PC-3 (cell line): ENCODE measurements at regions not wholly inside any gene's neighbourhood (a gene's known extent, or its start where the extent isn't known, plus 50 kb on each side); places are given as distances from the start of the nearest gene placed in this dataset.

ENCODE experiments used
- ATAC-seq: fragments of 200-7000 bp; cut with Tn5 transposase; 2 replicates; pipeline ENCODE4 v1.9.1; 2020; ENCODE audit warnings: mild to moderate bottlenecking, moderate library complexity
- BruUV-seq: library from RNA; stranded (reverse); fragments of 400-500 nt; replicated peaks from 2 replicates; lab custom pipeline; 2021; lab: Mats Ljungman, UMichigan
- CTCF ChIA-PET: fragments of 300-600 bp; sonication (Branson Sonifier 250); formaldehyde crosslinking; loops from one replicate; lab custom pipeline; 2022; ENCODE audit warnings: antibody characterized with exemption; lab: Charles Lee
- POLR2A ChIA-PET: fragments of 300-600 bp; sonication (Branson Sonifier 250); formaldehyde crosslinking; loops from one replicate; lab custom pipeline; 2022; ENCODE audit warnings: antibody characterized with exemption; ENCODE audit not compliant: unreplicated experiment; lab: Charles Lee
- DNase-seq: peaks from one replicate; pipeline ENCODE4 v3.0.0-alpha.2; 2015
- H2AFZ ChIP-seq: fragments of 300-600 bp; sonication (generic); 2 replicates; pipeline ENCODE4 v1.6.0; 2016; ENCODE audit warnings: antibody characterized with exemption, low read length
- H3F3A ChIP-seq: fragments of 300-600 bp; sonication (generic); one replicate; pipeline ENCODE4 v1.6.0; 2017; ENCODE audit warnings: antibody characterized with exemption, low read length, control low read depth, mild to moderate bottlenecking; ENCODE audit not compliant: unreplicated experiment
- H3K27ac ChIP-seq: fragments of 300-600 bp; sonication (generic); 2 replicates; pipeline ENCODE4 v1.5.1; 2016; ENCODE audit warnings: mild to moderate bottlenecking, low read length
- H3K27me3 ChIP-seq: fragments of 300-600 bp; sonication (generic); 2 replicates; pipeline ENCODE4 v1.6.1; 2016; ENCODE audit warnings: low read length, mixed read lengths
- H3K36me3 ChIP-seq: fragments of 300-600 bp; sonication (generic); 2 replicates; pipeline ENCODE4 v1.6.1; 2016; ENCODE audit warnings: low read depth, mixed run types, low read length, mixed read lengths
- H3K4me1 ChIP-seq: fragments of 300-600 bp; sonication (generic); 2 replicates; pipeline ENCODE4 v1.5.1; 2016; ENCODE audit warnings: low read length; ENCODE audit not compliant: insufficient read depth
- H3K4me2 ChIP-seq: fragments of 300-600 bp; sonication (generic); 2 replicates; pipeline ENCODE4 v1.6.0; 2016; ENCODE audit warnings: low read length
- H3K4me3 ChIP-seq: fragments of 300-600 bp; sonication (generic); 2 replicates; pipeline ENCODE4 v1.5.1; 2016; ENCODE audit warnings: mild to moderate bottlenecking, low read length, mixed read lengths
- H3K79me2 ChIP-seq: fragments of 300-600 bp; sonication (generic); 2 replicates; pipeline ENCODE4 v1.6.1; 2017; ENCODE audit warnings: low read length, mixed read lengths
- H3K9ac ChIP-seq: fragments of 300-600 bp; sonication (generic); 2 replicates; pipeline ENCODE4 v1.6.0; 2016; ENCODE audit warnings: mild to moderate bottlenecking, low read length
- H3K9me2 ChIP-seq: fragments of 300-600 bp; sonication (generic); replicated peaks from 2 replicates; pipeline ENCODE4 v1.6.1; 2016; ENCODE audit warnings: mixed run types, low read length, mixed read lengths
- H3K9me3 ChIP-seq: fragments of 300-600 bp; sonication (generic); 2 replicates; pipeline ENCODE4 v1.6.1; 2016; ENCODE audit warnings: low read length, mixed read lengths
- H4K20me1 ChIP-seq: fragments of 300-600 bp; sonication (generic); 2 replicates; pipeline ENCODE4 v1.6.1; 2016; ENCODE audit warnings: low read length, mixed read lengths
- CTCF ChIP-seq: fragments of 300-600 bp; sonication (generic); conservative IDR thresholded peaks from 2 replicates; pipeline ENCODE4 v1.5.1; 2017; ENCODE audit warnings: antibody characterized with exemption, low read depth, mild to moderate bottlenecking, low read length
- EZH2 ChIP-seq: fragments of 300-600 bp; sonication (generic); IDR thresholded peaks from one replicate; pipeline ENCODE4 v1.6.1; 2017; ENCODE audit warnings: antibody characterized with exemption, mild to moderate bottlenecking, low read length; ENCODE audit not compliant: unreplicated experiment
- EZH2phosphoT487 ChIP-seq: fragments of 300-600 bp; sonication (generic); IDR thresholded peaks from 2 replicates; pipeline ENCODE4 v1.6.1; 2018; ENCODE audit warnings: mild to moderate bottlenecking, antibody characterized with exemption, low read length, borderline replicate concordance
- intact Hi-C: fragments of 100-400 bp; cut with micrococcal nuclease; formaldehyde crosslinking; loops from 2 replicates; pipeline ENCODE4 v1.9.0; 2023

DNA sequence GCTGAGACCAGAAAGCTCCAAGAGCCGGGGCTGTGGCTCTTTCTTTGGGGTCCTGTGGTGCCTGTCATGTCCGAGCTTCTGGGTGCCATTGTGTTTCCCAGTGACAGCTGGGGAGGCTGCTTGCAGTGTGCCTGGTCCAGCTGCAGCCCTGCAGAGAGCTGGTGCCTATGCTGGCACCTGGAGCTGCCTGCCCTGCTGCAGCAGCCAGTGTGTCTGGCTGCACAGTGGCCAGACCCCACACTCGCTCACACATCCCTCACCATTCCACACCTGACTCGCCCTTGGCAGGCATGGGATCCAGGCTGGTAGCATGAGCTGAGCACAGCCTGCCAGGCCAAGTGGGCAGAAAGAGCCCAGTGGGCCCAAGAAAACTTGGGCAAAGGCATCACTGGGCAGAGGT is 635.1 kb upstream of the SEMA3D start:
- Histone ChIP-seq H3K9me3 (no peaks in the 10 kb centered on the region), H2AFZ (no peak overlapping the region), H3K79me2 (no peaks in the 10 kb centered on the region), H3K36me3 (no peaks in the 10 kb centered on the region), H3K4me3 (no peak overlapping the region), H3K9ac (no peak overlapping the region), H4K20me1 (no peaks in the 10 kb centered on the region), H3K27ac (no peak overlapping the region), H3F3A (no peaks in the 10 kb centered on the region), H3K4me2 (no peak overlapping the region), H3K9me2 (no peaks in the 10 kb centered on the region), H3K27me3 (no peaks in the 10 kb centered on the region), H3K4me1 (no peaks in the 10 kb centered on the region)
- POLR2A ChIA-PET: no interaction called here
- intact Hi-C loops: no loop called here
- CTCF ChIA-PET: no interaction called here
- DNase-seq: no peak
- no peak for ATAC-seq
- TF ChIP-seq CTCF (no peak), EZH2 (no peak), EZH2phosphoT487 (no peak)
- no TSS peak for BruUV-seq

DNA sequence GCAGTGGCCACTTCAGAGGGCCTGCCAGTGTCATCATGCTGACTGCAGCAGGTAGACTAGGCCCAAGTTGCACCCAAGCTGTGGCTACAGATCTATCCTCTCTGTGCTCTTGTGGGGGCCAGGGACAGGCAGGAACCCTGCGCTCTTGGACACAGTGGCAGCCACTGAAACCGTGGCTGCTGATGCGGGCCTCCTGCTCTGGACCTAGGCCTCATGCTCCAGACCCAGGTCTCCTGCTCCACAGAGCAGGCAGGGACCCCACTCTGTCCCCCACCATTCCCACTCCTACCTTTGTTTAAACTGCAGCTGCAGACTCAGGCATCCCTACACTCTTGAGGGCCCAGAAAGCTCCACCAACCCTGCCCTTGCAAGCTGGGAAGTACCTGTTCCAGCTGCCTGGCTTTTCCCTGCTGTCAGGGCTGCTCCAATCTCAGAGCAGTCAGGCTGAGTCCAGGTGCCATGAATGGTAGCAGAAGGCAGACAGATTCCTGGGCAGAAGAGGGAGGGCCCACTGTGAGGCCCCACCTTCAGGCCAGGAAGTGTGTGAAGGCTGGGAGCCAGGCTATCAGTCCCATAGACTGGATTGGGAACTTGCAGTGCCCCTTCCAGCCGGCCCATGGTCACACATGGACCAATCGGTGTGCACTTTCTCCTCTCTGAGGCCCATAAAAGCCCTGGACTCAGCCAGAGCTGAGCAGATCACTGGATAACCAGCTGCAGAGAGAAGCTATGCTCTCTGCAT is 634.0 kb upstream of the SEMA3D start:
- TF ChIP-seq EZH2 (no peak), EZH2phosphoT487 (no peak), CTCF (no peak)
- no peak for ATAC-seq
- H3F3A ChIP-seq: no peaks in the 10 kb centered on the region
- H3K79me2 ChIP-seq: no peaks in the 10 kb centered on the region
- ChIA-PET CTCF (interaction anchor here (0.6 kb wide), 1 partner anchor 791 kb away, joined by 4 read pairs; no protein-coding TSS in a partner anchor), POLR2A (no interaction called here)
- H3K9me2 ChIP-seq: no peaks in the 10 kb centered on the region
- H3K27ac ChIP-seq: no peak overlapping the region
- intact Hi-C loops: no loop called here
- DNase-seq: no peak
- no peaks in the 10 kb centered on the region for H3K36me3 ChIP-seq
- H3K4me2 ChIP-seq: no peak overlapping the region
- no TSS peak for BruUV-seq
- H3K4me3 ChIP-seq: no peak overlapping the region
- no peak overlapping the region for H3K9ac ChIP-seq
- H3K27me3 ChIP-seq: no peaks in the 10 kb centered on the region
- H3K4me1 ChIP-seq: no peaks in the 10 kb centered on the region
- no peaks in the 10 kb centered on the region for H3K9me3 ChIP-seq
- H4K20me1 ChIP-seq: no peaks in the 10 kb centered on the region
- no peak overlapping the region for H2AFZ ChIP-seq

DNA sequence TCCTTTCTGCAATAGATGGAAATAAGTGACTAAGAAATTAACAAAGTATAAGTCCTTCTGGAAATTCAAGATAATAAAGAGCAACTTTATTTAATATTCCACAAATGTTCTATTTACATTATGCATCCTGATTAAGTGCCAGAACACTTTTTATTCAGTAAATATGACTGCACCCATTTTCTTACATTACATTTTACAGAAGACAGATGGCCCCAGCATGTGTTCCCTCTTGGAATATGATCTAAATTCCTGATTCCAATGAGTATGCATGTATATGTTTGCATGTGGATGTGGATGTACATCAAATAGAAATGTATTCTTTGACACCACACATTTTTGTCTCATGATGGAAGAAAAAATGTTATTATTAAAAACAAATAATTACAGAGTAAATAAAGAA is 628.7 kb upstream of the SEMA3D start:
- Histone ChIP-seq H3K4me1 (no peaks in the 10 kb centered on the region), H3F3A (no peaks in the 10 kb centered on the region), H2AFZ (no peak overlapping the region), H3K4me3 (no peak overlapping the region), H3K27ac (no peak overlapping the region), H3K79me2 (no peaks in the 10 kb centered on the region), H3K27me3 (no peaks in the 10 kb centered on the region), H3K36me3 (no peaks in the 10 kb centered on the region), H4K20me1 (no peaks in the 10 kb centered on the region), H3K9ac (no peak overlapping the region), H3K9me2 (no peaks in the 10 kb centered on the region), H3K4me2 (no peak overlapping the region), H3K9me3 (no peaks in the 10 kb centered on the region)
- ATAC-seq (no peak), DNase-seq (no peak)
- TF ChIP-seq EZH2phosphoT487 (no peak), CTCF (no peak), EZH2 (no peak)
- ChIA-PET POLR2A (no interaction called here), CTCF (no interaction called here)
- no TSS peak for BruUV-seq
- intact Hi-C loops: no loop called here
